ENCODE measurements at regions not wholly inside any gene's neighbourhood (a gene's known extent, or its start where the extent isn't known, plus 50 kb on each side); places are given as distances from the start of the nearest gene placed in this dataset.

DNA sequence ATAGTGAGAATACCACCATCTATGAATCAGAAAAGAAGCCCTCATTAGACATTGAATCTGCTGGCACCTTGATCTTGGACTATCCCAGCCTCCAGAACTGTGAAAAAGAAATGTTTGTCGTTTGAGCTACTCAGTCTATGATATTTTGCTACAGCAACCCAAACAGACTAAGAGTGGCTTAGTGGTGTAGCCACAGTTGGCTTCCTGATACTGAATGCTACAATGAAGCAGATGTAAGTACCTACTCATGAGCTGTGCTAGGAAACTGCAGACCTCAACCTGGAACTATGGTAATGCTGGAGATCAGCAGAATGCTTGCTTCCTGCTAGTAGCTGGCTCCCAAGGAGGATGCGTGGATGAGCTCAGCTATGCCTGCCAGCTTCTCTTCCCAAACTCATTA, 268.6 kb upstream of the CRY1 start:
- H3K4me1 ChIP-seq = no peaks in the 10 kb centered on the region
- no peaks in the 10 kb centered on the region for H3K27me3 ChIP-seq
- no peaks in the 10 kb centered on the region for H3K9me3 ChIP-seq
- H3K36me3 ChIP-seq = no peaks in the 10 kb centered on the region
- no peak for TF ChIP-seq POLR2A (IDR thresholded peaks at IDR 0.05)
- TF ChIP-seq, protein P1, sequence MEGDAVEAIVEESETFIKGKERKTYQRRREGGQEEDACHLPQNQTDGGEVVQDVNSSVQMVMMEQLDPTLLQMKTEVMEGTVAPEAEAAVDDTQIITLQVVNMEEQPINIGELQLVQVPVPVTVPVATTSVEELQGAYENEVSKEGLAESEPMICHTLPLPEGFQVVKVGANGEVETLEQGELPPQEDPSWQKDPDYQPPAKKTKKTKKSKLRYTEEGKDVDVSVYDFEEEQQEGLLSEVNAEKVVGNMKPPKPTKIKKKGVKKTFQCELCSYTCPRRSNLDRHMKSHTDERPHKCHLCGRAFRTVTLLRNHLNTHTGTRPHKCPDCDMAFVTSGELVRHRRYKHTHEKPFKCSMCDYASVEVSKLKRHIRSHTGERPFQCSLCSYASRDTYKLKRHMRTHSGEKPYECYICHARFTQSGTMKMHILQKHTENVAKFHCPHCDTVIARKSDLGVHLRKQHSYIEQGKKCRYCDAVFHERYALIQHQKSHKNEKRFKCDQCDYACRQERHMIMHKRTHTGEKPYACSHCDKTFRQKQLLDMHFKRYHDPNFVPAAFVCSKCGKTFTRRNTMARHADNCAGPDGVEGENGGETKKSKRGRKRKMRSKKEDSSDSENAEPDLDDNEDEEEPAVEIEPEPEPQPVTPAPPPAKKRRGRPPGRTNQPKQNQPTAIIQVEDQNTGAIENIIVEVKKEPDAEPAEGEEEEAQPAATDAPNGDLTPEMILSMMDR (IDR thresholded peaks at IDR 0.05) = no peak
- no peak overlapping the region for H3K4me3 ChIP-seq
- no peak for DNase-seq
- H3K27ac ChIP-seq = no peak overlapping the region

DNA sequence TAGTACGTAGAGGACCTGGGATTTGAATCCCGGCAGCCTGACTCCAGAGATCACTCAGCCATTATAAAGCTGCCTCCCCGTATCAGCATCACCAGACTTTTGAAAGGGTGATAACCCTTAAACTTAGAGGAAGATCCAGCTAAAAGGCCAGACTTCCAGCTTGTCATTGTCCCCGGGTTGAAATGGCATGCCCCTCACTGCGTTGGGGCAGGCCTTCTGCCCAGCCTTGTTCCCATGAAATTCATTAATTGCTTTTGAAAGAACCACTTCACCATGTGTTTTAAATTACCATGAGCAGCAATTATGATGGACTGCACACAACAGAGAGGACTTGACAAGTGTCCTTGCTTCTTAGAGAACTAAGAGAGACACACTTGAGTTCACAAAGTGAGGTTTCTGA, 269.6 kb upstream of the CRY1 start:
- H3K27me3 ChIP-seq = no peaks in the 10 kb centered on the region
- no peaks in the 10 kb centered on the region for H3K4me1 ChIP-seq
- TF ChIP-seq POLR2A (IDR thresholded peaks at IDR 0.05) = no peak
- TF ChIP-seq, protein P1 (IDR thresholded peaks at IDR 0.05) = no peak
- no peaks in the 10 kb centered on the region for H3K9me3 ChIP-seq
- no peaks in the 10 kb centered on the region for H3K36me3 ChIP-seq
- no peak for DNase-seq
- no peak overlapping the region for H3K4me3 ChIP-seq
- H3K27ac ChIP-seq = no peak overlapping the region

DNA sequence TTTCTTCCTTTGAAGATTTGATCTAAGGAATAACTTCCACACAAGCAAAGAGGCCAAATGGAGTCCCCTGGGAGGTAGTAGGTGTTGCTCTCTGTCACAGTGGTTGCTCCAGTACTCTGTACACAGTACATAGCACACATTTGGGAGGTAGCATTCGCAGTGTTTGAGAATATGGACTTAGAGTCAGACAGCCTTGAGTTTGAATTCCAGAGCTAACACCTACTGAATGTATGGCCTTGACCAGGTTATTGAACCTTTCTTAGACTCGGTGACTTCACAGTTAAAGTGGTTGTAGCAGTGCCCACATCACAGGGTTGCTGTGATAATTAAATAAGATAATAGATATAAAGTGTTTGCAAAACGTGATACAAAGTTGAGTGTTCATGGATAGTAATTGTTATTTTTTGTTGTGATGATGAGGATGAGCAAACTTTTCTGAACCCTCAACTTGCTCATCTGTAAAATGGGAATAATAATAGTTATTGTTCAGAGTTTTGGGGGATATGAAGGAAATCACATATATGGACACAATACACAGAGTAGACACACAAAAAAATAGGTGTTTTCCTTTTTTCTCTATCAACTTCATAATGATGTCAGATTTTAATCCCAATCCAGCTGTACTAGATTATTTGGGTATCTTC, 271.6 kb upstream of the CRY1 start:
- TF ChIP-seq POLR2A (IDR thresholded peaks at IDR 0.05) = no peak
- TF ChIP-seq, protein P1 (IDR thresholded peaks at IDR 0.05) = no peak
- no peak for DNase-seq
- Histone ChIP-seq H3K4me1 (no peaks in the 10 kb centered on the region), H3K9me3 (no peaks in the 10 kb centered on the region), H3K27me3 (no peaks in the 10 kb centered on the region), H3K27ac (no peak overlapping the region), H3K4me3 (no peak overlapping the region), H3K36me3 (no peaks in the 10 kb centered on the region)

DNA sequence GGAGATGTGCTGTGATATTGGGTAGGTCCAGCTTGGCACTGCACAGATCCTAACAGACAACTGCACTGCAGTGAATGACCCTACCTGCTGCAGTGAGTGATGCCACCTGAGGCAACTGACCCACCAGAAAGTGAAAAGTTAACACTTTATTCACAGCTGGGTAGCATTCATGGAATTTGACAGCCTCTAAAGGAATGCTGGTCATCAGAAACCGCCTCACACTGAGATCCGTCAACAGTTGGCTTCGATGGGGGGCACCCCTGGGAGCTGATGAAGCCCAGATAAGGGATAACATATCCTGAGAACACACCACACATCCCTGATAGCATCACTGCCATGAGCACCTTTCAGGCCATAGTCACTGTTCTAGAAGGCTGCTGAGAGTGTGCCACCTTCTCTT, 272.4 kb upstream of the CRY1 start:
- DNase-seq = no peak
- Histone ChIP-seq H3K27me3 (no peaks in the 10 kb centered on the region), H3K4me1 (no peaks in the 10 kb centered on the region), H3K36me3 (no peaks in the 10 kb centered on the region), H3K27ac (no peak overlapping the region), H3K9me3 (no peaks in the 10 kb centered on the region), H3K4me3 (no peak overlapping the region)
- TF ChIP-seq, protein P1 (IDR thresholded peaks at IDR 0.05) = no peak
- TF ChIP-seq POLR2A (IDR thresholded peaks at IDR 0.05) = no peak

- Histone ChIP-seq H3K27ac (no peak overlapping the region), H3K27me3 (no peaks in the 10 kb centered on the region), H3K4me1 (no peaks in the 10 kb centered on the region), H3K9me3 (no peaks in the 10 kb centered on the region), H3K36me3 (no peaks in the 10 kb centered on the region), H3K4me3 (no peak overlapping the region)
- TF ChIP-seq, protein P1 (IDR thresholded peaks at IDR 0.05) = no peak
- no peak for TF ChIP-seq POLR2A (IDR thresholded peaks at IDR 0.05)
- DNase-seq = no peak
These were observed 273.0 kb upstream of the CRY1 start for GRCh38 chr12:107366322-107366721.

DNA sequence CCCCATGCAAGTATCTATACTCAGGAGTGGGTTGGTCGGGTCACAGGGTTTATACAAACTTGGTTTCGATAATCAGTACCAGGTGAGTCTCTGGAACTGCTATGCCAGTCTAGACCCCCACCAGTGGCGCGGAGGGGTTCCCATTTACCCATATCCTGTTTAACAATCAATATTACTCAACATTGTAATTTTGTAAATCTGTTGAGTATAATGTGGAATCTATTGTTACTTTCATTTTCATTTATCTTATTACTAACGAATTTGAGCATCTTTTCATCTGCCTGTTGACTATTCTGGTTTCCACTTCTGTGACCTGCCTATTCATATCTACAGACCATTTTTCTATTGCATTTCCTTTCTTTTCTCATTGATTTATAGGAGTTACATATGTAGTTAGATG, 275.2 kb upstream of the CRY1 start:
- no peaks in the 10 kb centered on the region for H3K36me3 ChIP-seq
- peak overlapping the region in 2 of 4 donors; percentile 9 to 51 for H3K27ac ChIP-seq
- no peak overlapping the region for H3K4me3 ChIP-seq
- H3K9me3 ChIP-seq = no peaks in the 10 kb centered on the region
- H3K27me3 ChIP-seq = no peaks in the 10 kb centered on the region
- TF ChIP-seq, protein P1 (IDR thresholded peaks at IDR 0.05) = no peak
- TF ChIP-seq POLR2A (IDR thresholded peaks at IDR 0.05) = no peak
- no peaks in the 10 kb centered on the region for H3K4me1 ChIP-seq
- DNase-seq = no peak

Data from Peyer's patch (tissue), 4 donors.